HEK293T (cell line): ENCODE measurements at regions not wholly inside any gene's neighbourhood (a gene's known extent, or its start where the extent isn't known, plus 50 kb on each side); places are given as distances from the start of the nearest gene placed in this dataset.

Experiments used
- CTCF ChIA-PET: fragments of 350-600 bp; formaldehyde crosslinking; extraction: SDS; loops from one replicate; lab custom pipeline; 2021; ENCODE audit warnings: antibody characterized with exemption, inconsistent platforms; lab: Yijun Ruan, JAX
- POLR2A ChIA-PET: fragments of 350-600 bp; formaldehyde crosslinking; extraction: SDS; loops from one replicate; lab custom pipeline; 2020; ENCODE audit warnings: antibody characterized with exemption, inconsistent platforms; lab: Yijun Ruan, JAX
- DNase-seq: peaks from one replicate; pipeline ENCODE4 v3.0.0; 2012; ENCODE audit warnings: mixed read lengths; ENCODE audit errors: extremely low spot score
- ARNT ChIP-seq: fragments of 450-650 bp; IDR thresholded peaks from 2 replicates; pipeline ENCODE4 v1.6.1; 2017; ENCODE audit warnings: mild to moderate bottlenecking
- BHLHE40 ChIP-seq: fragments of 450-650 bp; IDR thresholded peaks from 2 replicates; pipeline ENCODE4 v1.6.1; 2016; ENCODE audit warnings: mild to moderate bottlenecking, moderate library complexity, borderline replicate concordance
- CTBP1 ChIP-seq: fragments of 450-650 bp; IDR thresholded peaks from 2 replicates; pipeline ENCODE4 v1.6.1; 2016; ENCODE audit warnings: borderline replicate concordance
- ELF4 ChIP-seq: fragments of 450-650 bp; IDR thresholded peaks from 2 replicates; pipeline ENCODE4 v1.6.1; 2017; ENCODE audit warnings: antibody characterized with exemption
- FOXA1 ChIP-seq: fragments of 450-650 bp; IDR thresholded peaks from 2 replicates; pipeline ENCODE4 v1.6.1; 2016; ENCODE audit warnings: mild to moderate bottlenecking
- FOXK2 ChIP-seq: fragments of 450-650 bp; IDR thresholded peaks from 2 replicates; pipeline ENCODE4 v1.6.1; 2016; ENCODE audit warnings: mild to moderate bottlenecking
- FOXM1 ChIP-seq: fragments of 450-650 bp; IDR thresholded peaks from 2 replicates; pipeline ENCODE4 v1.6.1; 2017; ENCODE audit warnings: mild to moderate bottlenecking, borderline replicate concordance
- HDGF ChIP-seq: fragments of 450-650 bp; IDR thresholded peaks from 2 replicates; pipeline ENCODE4 v1.6.1; 2017; ENCODE audit warnings: antibody characterized with exemption, borderline replicate concordance
- L3MBTL2 ChIP-seq: fragments of 450-650 bp; conservative IDR thresholded peaks from 2 replicates; pipeline ENCODE4 v1.6.1; 2016; ENCODE audit warnings: mild to moderate bottlenecking
- LEF1 ChIP-seq: fragments of 450-650 bp; IDR thresholded peaks from 2 replicates; pipeline ENCODE4 v1.6.1; 2017; ENCODE audit warnings: mild to moderate bottlenecking, borderline replicate concordance
- NFRKB ChIP-seq: fragments of 450-650 bp; IDR thresholded peaks from 2 replicates; pipeline ENCODE4 v1.6.1; 2016; ENCODE audit warnings: mild to moderate bottlenecking, moderate library complexity
- PKNOX1 ChIP-seq: fragments of 450-650 bp; IDR thresholded peaks from 2 replicates; pipeline ENCODE4 v1.6.1; 2016
- SP1 ChIP-seq: fragments of 450-650 bp; IDR thresholded peaks from 2 replicates; pipeline ENCODE4 v1.6.1; 2017
- SUZ12 ChIP-seq: fragments of 450-650 bp; IDR thresholded peaks from 2 replicates; pipeline ENCODE4 v1.6.1; 2016; ENCODE audit warnings: mild to moderate bottlenecking
- TARDBP ChIP-seq: fragments of 450-650 bp; IDR thresholded peaks from 2 replicates; pipeline ENCODE4 v1.6.1; 2016
- ZNF384 ChIP-seq: fragments of 450-650 bp; IDR thresholded peaks from 2 replicates; pipeline ENCODE4 v1.6.1; 2016

- ChIA-PET POLR2A (no interaction called here), CTCF (no interaction called here)
These were observed 1060.0 kb downstream of the TBC1D22A start for GRCh38 chr22:47822422-47822821.

DNA sequence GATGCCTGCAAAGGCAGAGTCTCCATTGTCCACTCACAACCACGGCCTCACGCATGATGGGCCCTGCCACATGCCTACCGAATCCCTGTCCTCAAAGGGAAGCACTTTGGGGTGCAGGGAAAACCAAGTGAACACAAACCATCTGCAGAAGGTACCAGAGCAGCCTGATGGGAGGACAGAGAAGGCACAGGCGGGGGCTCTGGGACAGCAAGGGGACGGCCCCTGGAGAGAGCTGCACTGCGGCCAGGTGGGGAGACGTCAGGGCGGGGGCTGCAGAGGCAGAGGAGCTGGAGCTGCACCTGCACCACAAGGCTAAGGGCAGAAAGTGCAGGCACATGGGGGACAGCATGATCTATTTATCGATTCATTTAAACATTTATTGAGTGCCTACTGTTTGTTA is 1056.0 kb downstream of the TBC1D22A start:
- no peak for DNase-seq
- ChIA-PET POLR2A (no interaction called here), CTCF (no interaction called here)
- TF ChIP-seq L3MBTL2 (no peak), FOXA1 (no peak), SUZ12 (no peak), HDGF (no peak), ARNT (no peak), LEF1 (no peak), TARDBP (no peak), SP1 (no peak)

More at GRCh38 chr22:47822422-47822821, 1060.0 kb downstream of the TBC1D22A start:
- DNase-seq = no peak
- no peak for TF ChIP-seq CTBP1

DNA sequence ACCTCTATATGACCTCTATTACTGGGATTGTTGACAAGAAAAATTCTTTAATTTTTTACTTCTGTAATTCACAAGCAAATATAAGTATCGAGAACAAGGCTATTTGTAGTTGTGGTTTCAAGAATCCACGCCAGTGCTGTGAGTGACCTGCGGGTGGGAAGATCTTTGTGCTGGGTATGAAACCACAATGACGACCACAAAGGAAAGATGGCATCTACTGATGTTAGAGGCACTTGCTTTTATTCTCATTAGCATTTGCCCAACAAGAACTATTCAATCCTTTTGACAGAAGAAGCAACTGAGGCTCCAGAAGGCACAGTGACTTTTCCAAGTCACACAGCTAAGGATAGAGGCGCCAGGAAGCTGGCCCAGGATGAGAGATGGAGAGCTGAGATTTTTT is 1054.9 kb downstream of the TBC1D22A start:
- TF ChIP-seq CTBP1 (no peak), NFRKB (no peak), HDGF (no peak), SP1 (no peak), FOXK2 (no peak), SUZ12 (no peak), TARDBP (no peak), L3MBTL2 (no peak), PKNOX1 (no peak), FOXM1 (no peak), BHLHE40 (no peak), LEF1 (no peak), ELF4 (no peak), ZNF384 (no peak), FOXA1 (no peak), ARNT (no peak)
- POLR2A ChIA-PET = no interaction called here
- DNase-seq = no peak
- CTCF ChIA-PET = no interaction called here

- no peak for DNase-seq
- POLR2A ChIA-PET = no interaction called here
- CTCF ChIA-PET = no interaction called here
- TF ChIP-seq PKNOX1 (no peak), FOXM1 (no peak), SP1 (no peak), NFRKB (no peak), L3MBTL2 (no peak), TARDBP (no peak), SUZ12 (no peak), ELF4 (no peak), FOXA1 (no peak), ZNF384 (no peak), ARNT (no peak), BHLHE40 (no peak), CTBP1 (no peak)
These were observed 1054.4 kb downstream of the TBC1D22A start for GRCh38 chr22:47816863-47817210.

DNA sequence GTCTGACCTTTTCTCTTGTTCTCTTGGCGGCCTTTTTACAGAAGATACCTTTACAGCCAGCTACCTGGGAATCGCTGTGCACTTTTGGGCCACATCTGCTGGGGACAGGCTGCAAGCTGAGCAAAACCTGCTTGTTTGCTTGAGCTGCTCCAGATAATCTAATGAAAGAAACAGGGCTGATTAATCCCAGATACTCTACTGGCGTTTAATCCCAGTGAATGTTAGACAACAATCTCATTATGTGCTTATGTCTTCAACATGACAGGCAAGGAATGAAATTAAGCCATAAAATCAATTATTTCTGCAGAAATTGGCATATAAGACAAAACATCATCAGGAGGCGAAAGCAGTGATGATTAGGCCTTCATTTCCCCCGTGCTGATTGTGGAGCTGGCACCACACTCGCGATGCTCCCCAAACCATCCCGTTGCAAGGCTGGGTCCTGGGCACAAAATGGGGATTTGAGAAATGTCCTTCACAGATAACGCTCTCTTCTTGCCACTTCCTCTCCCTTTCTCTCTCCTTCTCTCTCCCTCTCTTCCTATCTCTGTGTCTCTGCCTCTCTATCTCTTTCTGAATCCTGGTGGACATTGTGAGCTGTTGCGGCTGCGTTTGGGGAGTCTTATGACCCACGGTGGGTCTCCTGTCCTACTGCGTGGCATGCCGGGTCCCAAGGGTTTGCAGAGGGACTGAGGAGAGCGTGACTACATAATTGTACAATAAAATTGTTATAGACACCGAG is 1053.8 kb downstream of the TBC1D22A start:
- TF ChIP-seq ZNF384 (no peak), ELF4 (no peak), TARDBP (no peak), LEF1 (no peak), FOXK2 (no peak), NFRKB (no peak), SUZ12 (no peak), L3MBTL2 (no peak), FOXA1 (no peak), ARNT (no peak), PKNOX1 (no peak), HDGF (no peak), SP1 (no peak), BHLHE40 (no peak), FOXM1 (no peak), CTBP1 (no peak)
- CTCF ChIA-PET = no interaction called here
- DNase-seq = no peak
- POLR2A ChIA-PET = no interaction called here

DNA sequence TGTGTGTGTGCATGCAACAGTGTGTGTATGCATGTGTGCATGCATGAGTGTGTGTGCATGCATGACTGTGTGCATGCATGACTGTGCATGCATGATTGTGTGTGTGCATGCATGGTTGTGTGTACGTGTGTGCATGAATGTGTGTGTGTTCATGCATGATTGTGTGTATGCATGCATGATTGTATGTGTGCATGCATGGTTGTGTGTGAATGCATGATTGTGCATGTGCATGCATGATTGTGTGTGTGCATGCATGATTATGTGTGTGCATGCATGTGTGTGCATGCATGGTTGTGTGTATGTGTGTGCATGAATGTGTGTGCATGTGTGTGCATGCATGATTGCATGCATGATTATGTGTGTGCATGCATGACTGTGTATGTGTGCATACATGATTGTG is 1052.0 kb downstream of the TBC1D22A start:
- no peak for DNase-seq
- TF ChIP-seq ARNT (no peak), PKNOX1 (no peak), SUZ12 (no peak), L3MBTL2 (no peak), BHLHE40 (no peak), FOXK2 (no peak), ZNF384 (no peak), HDGF (no peak), FOXM1 (no peak), ELF4 (no peak), CTBP1 (no peak), TARDBP (no peak), NFRKB (no peak), FOXA1 (no peak), LEF1 (no peak)
- POLR2A ChIA-PET = no interaction called here
- CTCF ChIA-PET = no interaction called here
